Gastroesophageal sphincter (tissue), 2 donors: ENCODE measurements at regions not wholly inside any gene's neighbourhood (a gene's known extent, or its start where the extent isn't known, plus 50 kb on each side); places are given as distances from the start of the nearest gene placed in this dataset.

Experiments
- EP300 ChIP-seq: sonication (generic); formaldehyde crosslinking; IDR thresholded peaks from one replicate; pipeline ENCODE4 v1.6.1; 2017; ENCODE audit warnings: antibody characterized with exemption, mild to moderate bottlenecking
- POLR2A ChIP-seq, 2 donors: fragments of 450-650 bp; IDR thresholded peaks; one replicate each; pipeline ENCODE4 v1.6.1; 2017; ENCODE audit warnings: antibody characterized with exemption in 2 of 2, mild to moderate bottlenecking in 2 of 2, moderate library complexity in 1 of 2

GRCh38 chr6:22363166-22363713 lies 66.4 kb upstream of the PRL start:
- TF ChIP-seq EP300 (no peak), POLR2A (IDR thresholded peaks at IDR 0.05) (no peak)
